HG03280 (cell line): ENCODE measurements at regions not wholly inside any gene's neighbourhood (a gene's known extent, or its start where the extent isn't known, plus 50 kb on each side); places are given as distances from the start of the nearest gene placed in this dataset.
"Not testable (repeated sequence)": the region's sequence is repeated elsewhere in the genome, so short reads cannot be mapped to it uniquely, and the experiment has no call there.

Experiments
- ATAC-seq: cut with Tn5 transposase; IDR thresholded peaks from one replicate; pipeline ENCODE4 v1.9.1; 2021; ENCODE audit warnings: mild to moderate bottlenecking, moderate library complexity; ENCODE audit not compliant: unreplicated experiment

DNA sequence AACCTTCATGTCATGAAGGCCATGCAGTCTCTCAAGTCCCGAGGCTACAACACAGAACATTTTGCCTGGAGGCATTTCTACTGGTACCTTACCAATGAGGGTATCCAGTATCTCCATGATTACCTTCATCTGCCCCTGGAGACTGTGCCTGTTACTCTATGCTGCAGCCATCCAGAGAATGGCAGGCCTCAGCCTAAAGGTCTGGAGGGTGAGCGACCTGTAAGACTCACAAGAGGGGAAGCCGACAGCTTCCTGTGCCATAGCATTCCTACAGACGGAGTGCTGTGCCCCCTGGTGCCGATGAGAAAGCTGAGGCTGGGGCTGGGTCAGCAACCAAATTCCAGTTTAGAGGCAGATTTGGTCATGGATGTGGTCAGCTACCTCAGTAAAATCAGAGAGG, 51.3 kb upstream of the CADPS start:
- no peak for ATAC-seq

GRCh38 chr3:62928256-62928655, 53.0 kb upstream of the CADPS start:
- no peak for ATAC-seq

DNA sequence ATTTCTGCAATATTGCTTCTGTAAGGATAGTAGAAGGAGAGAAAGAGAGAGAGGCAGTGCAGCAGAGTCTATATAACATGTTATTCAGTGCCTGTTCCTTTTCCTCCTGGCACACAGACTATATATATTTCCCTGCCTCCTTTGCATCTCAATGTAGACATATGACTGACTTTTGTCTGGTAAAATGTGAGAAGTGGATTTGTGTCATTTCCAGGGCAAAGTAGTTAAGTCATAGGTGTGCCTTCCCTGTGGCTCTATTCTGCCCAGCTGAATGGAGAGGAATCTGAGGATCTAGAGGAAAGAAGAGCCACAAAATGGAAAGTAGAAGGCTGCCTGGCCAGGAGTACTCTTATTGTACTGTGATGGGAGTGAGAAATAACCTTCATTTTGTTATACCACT, 54.6 kb upstream of the CADPS start:
- no peak for ATAC-seq

DNA sequence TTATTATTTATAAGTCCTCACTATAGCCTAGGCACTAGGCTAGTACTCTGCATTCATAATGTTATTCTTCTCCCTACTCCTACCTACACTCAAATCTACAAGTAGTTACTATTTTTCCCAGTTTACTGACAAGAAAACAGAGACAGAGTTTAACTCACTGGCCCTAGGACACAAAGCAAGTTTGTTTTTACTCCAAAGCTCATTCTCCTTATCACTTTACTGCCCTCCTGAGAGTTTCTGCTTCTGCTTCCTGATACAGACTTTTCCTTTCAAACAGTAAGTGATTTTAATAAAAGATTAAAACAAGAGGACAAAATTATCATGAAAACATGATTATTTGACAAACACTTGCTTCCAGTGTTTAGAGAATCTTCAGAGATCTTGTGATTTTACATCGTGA, 60.6 kb upstream of the CADPS start:
- no peak for ATAC-seq

GRCh38 chr3:62936626-62937254, 61.5 kb upstream of the CADPS start:
- ATAC-seq: no peak

DNA sequence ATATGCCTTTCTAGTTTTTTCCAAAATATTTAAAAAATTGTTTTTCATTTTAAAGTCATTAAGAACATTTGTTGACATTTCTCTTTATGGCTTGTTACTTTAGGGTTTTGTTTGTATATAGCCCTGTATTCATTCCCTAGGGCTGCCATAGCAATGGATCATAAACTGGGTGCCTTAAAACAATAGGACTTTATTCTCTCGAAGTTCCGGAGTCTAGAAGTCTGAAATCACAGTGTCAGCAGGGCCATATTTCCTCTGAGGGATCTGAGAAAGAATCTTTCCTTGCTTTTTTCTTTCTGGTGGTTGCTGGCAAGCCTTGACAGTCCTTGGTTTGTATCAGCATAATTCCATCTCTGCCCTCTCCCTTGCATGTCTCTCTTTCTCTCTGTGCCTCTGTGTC, 63.4 kb upstream of the CADPS start:
- ATAC-seq: no peak

DNA sequence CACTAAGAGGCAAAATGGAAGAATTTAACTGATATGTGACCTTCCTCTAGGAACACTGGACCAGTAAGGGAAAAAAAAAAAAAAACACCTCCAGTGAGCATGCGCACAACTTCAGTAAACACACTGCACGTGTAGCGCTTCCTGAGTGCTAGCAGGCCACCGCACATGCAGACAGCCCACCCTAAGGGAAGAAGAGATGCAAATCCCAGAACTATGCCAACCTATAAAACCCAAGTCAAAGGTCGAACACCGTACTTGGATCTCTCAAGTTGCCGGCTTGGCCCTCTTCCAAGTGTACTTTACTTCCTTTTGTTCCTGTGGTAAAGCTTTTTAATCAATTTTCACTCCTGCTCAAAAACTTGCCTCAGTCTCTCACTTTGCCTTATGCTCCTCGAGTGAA, 64.5 kb upstream of the CADPS start:
- no peak for ATAC-seq

DNA sequence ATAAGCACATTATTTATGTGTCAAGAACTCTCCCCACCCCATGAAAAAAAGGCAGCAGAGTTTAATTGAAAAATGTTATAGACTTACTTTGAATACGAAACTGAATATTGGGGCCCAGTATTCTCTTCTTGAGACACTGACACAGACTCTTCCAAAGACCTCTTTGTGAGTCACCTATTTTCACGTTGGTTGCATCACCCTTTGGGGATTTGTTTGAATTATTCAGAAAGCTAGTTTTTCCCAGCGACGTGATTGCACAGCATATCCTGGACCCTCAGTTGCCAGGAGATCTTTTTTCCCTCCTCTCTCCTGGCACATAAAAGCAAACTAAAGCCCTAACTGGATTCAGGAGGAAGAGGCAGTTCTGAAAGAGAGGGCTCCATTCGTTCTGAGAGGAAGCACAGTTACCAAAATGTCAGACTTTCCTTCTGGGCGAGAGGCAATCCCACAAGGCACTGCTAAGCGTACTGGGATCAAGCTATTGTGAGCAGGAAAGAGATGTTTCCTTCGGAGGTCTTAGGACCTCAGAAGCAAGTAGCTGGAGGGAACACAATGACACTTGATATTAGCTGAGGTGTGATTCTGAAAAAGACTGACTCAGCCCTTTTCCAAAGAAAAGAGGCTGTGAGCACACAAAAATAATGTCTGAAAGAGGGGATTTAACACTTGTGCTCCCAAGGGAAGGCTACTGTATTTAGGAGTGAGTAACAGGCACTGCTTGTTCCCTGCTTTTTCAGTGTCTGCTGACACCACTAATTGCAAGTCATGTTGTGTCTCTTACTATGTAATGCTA, 65.8 kb upstream of the CADPS start:
- no peak for ATAC-seq

DNA sequence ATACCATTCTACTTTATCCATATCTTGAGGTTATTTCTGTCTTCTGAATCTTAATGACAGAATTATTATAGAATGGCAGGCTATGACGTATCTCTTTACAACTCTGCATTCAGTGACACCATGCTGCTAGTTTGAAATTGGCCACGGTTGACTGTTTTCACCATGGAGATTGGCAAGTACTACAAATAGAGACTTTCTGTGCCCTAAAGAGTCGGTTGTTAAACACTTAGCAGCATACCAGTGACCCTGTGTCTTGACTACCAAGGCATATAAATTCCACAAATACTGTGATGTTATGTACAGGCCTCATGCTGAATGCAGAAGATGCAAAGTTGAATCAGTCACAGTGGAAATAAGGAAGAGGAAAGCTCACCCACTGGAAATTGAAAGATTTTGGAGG, 67.0 kb upstream of the CADPS start:
- ATAC-seq: no peak

- no peak for ATAC-seq
These were observed 67.5 kb upstream of the CADPS start for GRCh38 chr3:62942764-62943163.

DNA sequence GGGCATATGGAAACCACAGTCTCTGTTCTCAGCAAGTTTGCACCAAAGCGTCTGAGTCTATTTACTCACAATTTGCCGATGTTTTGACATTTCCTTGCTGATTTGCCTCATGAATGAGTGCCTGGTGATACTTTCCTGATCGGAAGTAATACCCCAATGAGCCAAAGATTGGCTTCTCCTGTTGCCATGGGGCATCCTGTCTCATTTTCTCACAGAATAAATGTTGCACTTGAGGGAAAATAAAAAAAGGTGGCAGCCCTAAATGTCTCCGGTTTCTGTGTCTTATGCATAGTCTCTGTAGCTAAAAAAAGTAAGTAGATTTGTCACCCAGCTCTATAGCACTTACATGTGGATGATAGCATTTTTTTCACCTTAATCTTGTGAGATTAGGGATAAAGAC, 73.7 kb upstream of the CADPS start:
- no peak for ATAC-seq

- ATAC-seq: no peak
These were observed 75.0 kb upstream of the CADPS start for GRCh38 chr3:62950210-62950609.

GRCh38 chr3:62951037-62951613, 75.9 kb upstream of the CADPS start:
- ATAC-seq: no peak

- ATAC-seq: not testable (repeated sequence)
These were observed 76.7 kb upstream of the CADPS start for GRCh38 chr3:62951880-62952279.

DNA sequence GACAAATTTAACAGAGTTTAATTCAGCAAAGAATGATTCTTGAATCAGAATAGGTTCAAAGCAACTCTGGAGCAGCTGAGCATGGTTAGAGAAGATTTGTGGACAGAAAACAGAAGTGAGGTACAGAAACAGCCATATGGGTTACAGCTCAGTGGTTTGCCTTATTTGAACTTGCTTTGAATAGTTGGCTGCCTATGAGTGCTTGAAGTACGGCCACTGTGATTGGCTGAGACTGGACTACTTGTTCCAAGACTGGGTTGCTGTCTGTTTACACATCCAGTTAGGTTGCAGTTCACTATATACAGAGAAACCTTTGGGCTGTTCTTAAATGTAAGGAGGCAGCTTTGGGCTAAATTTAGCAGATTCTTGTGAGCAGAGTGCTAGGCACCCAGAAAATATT, 79.4 kb upstream of the CADPS start:
- ATAC-seq: peak; percentile 96

- no peak for ATAC-seq
These were observed 79.9 kb upstream of the CADPS start for GRCh38 chr3:62955126-62955525.

GRCh38 chr3:62956411-62956810, 81.2 kb upstream of the CADPS start:
- ATAC-seq: no peak

GRCh38 chr3:62961874-62962556, 86.8 kb upstream of the CADPS start:
- no peak for ATAC-seq

- no peak for ATAC-seq
These were observed 87.5 kb upstream of the CADPS start for GRCh38 chr3:62962714-62963113.

GRCh38 chr3:62965311-62965710, 90.1 kb upstream of the CADPS start:
- no peak for ATAC-seq

DNA sequence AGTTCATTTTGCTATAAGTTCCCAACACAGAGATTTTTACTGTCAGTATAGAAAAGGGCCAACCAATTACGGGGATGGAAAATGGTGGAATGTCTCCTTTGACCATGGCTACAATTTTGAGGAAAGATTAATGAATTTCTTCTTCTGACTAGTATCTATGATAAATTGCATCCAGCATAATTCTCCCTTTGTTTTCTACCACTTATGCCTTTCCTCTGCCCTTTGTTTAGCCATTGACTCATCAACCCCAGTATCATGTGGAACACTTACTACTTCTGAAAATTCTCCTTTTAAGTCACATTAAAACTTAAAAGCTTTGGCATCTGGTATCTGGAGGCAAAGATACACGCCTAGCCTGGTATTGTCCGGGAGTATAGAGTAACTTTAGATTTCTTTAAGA, 92.9 kb upstream of the CADPS start:
- ATAC-seq: no peak

GRCh38 chr3:62970648-62971047, 95.4 kb upstream of the CADPS start:
- ATAC-seq: no peak
